H1 (cell line): ENCODE measurements at regions not wholly inside any gene's neighbourhood (a gene's known extent, or its start where the extent isn't known, plus 50 kb on each side); places are given as distances from the start of the nearest gene placed in this dataset.

Experiments
- ATF2 ChIP-seq: IDR thresholded peaks from 2 replicates; pipeline ENCODE4 v1.6.1; 2012; ENCODE audit warnings: low read length, inconsistent platforms
- CHD1 ChIP-seq: IDR thresholded peaks from 2 replicates; pipeline ENCODE4 v1.6.1; 2012; ENCODE audit warnings: low read depth, low read length, improper control_type of control experiment
- CHD7 ChIP-seq: fragments of 300-600 bp; sonication (generic); IDR thresholded peaks from 2 replicates; pipeline ENCODE4 v1.7.1; 2012; ENCODE audit warnings: low read length, moderate library complexity, mild to moderate bottlenecking, inconsistent platforms; ENCODE audit not compliant: insufficient replicate concordance
- GTF2F1 ChIP-seq: IDR thresholded peaks from 2 replicates; pipeline ENCODE4 v1.6.1; 2012; ENCODE audit warnings: low read depth, low read length, improper control_type of control experiment, borderline replicate concordance
- POLR2A ChIP-seq, 2 experiments: IDR thresholded peaks; 1 replicate in 1 of 2; 2 replicates in 1 of 2; pipeline ENCODE4 v1.6.1; 2011; ENCODE audit warnings: low read depth in 2 of 2, low read length in 2 of 2, mild to moderate bottlenecking in 2 of 2; ENCODE audit errors: control extremely low read depth in 1 of 2
- RXRA ChIP-seq: IDR thresholded peaks from 2 replicates; pipeline ENCODE4 v1.6.1; 2011; ENCODE audit warnings: low read depth, mild to moderate bottlenecking, low read length, moderate library complexity; ENCODE audit not compliant: insufficient read depth
- SIRT6 ChIP-seq: IDR thresholded peaks from one replicate; pipeline ENCODE4 v1.7.1; 2012; ENCODE audit warnings: low read length, inconsistent platforms
- SIX5 ChIP-seq: IDR thresholded peaks from 2 replicates; pipeline ENCODE4 v1.6.1; 2011; ENCODE audit warnings: mild to moderate bottlenecking, low read depth, low read length
- TBP ChIP-seq: IDR thresholded peaks from 2 replicates; pipeline ENCODE4 v1.6.1; 2011; ENCODE audit warnings: low read depth, low read length, improper control_type of control experiment

- TF ChIP-seq CHD7 (no peak), GTF2F1 (no peak), POLR2A (IDR thresholded peaks at IDR 0.05; ENCODE audit: control extremely low read depth in 1 of 2, low read depth in 2 of 2, low read length in 2 of 2) (no peak), TBP (no peak), RXRA (no peak), SIX5 (no peak), CHD1 (no peak), SIRT6 (no peak), ATF2 (no peak)
These were observed 50.6 kb upstream of the ANO6 start (continued) for GRCh38 chr12:45165284-45165683.
